Kidney tubule cell (primary cell): ENCODE measurements at regions not wholly inside any gene's neighbourhood (a gene's known extent, or its start where the extent isn't known, plus 50 kb on each side); places are given as distances from the start of the nearest gene placed in this dataset.

Source experiments
- DNase-seq: peaks from one replicate; pipeline ENCODE4 v3.0.0-alpha.2; 2018; ENCODE audit warnings: low spot score

GRCh38 chr21:14613486-14614224 lies 67.5 kb upstream of the SAMSN1 start:
- DNase-seq = no peak

- peak; percentile 63 for DNase-seq
Measured at GRCh38 chr21:14610119-14610518, 64.0 kb upstream of the SAMSN1 start.

DNA sequence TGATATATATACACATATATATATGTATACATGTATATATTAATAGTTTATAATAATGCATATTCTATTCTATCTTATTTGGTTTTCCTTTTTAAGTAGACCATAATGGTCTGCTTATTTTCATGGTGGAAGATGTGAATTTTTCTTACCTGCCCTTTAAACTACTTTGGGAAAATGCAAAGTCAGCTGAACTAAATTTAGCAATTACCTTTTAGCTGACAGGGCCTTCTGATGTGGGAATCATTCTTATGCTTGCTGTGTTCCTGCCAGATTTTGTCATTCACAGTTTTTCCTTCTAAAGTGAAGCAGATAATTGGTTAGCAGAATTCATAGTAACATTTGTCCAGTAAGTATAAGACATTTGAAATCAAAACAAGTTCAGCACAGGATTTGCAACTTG lies 63.2 kb upstream of the SAMSN1 start:
- DNase-seq = no peak

DNA sequence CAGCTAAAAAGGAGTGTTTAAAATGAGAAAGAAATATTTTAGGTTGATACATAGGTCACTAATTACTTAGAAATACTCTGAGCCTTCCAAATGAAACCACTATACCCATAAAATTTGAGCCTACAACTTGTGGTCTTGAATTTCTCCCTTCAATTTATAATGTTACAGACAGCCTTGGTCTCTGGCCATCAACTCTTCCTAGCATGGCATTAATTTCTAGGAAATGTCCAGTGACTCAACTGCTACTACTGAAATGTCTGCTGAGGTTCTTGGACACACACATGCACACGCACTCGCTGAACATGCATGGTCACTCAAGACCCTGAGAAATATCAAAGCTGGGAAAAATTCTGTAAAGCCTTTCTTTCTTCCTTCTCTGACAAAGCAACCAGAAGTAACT lies 61.1 kb upstream of the SAMSN1 start:
- no peak for DNase-seq

DNA sequence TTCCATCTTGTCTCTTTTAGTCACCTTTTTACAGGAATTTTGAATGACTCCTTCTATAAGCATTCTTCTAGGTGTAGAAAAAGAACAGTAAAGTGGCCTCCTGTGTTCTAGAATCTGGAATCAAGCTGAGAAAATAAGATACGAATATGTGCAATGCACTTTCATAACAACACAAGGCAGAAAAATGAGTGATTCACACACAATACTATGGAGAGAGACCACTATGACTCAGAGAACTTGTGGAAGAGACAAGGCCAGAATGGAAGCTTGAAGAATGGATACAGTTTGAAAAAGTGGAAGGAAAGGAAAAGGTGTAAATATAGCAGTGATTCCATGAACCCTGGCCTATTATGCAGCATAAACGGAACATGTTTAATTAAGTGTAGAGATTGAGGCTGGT lies 57.1 kb upstream of the SAMSN1 start:
- peak; percentile 49 for DNase-seq

GRCh38 chr21:14602382-14602958 lies 56.4 kb upstream of the SAMSN1 start:
- no peak for DNase-seq

DNA sequence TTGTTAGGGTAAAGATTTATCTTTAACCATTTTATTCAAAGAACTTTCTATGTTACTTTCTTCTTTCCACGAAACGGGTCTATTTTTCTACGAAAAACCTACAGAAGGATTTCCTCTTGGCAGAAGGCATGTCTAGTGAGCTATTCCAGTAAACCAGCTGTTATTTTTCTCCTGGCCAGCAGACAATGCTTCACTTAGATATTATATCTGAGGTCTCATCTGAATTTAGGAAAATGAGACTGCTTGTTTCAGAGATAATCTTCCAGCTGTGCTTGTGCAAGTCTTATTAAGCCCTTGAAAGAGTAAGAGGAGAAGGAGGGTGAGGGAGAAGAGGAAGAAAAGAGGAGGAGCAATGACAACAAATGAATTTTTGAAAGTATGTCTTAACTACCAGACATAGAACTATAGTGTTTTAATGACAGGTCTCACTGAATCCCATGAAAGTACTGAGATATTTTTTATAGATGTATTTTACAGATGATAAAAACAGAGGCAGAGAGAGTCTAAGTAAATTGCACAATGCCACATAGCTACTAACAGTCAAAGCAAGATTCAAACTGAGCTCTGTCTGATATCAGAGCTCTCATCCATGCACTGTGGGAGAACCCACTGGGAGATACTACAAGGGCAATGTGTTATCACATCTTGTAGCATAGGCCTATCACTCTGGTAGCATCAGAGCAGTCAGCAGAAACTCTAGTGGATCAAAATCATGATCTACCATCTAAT lies 54.6 kb upstream of the SAMSN1 start:
- no peak for DNase-seq

- DNase-seq = no peak
Measured at GRCh38 chr21:14598065-14598464, 52.0 kb upstream of the SAMSN1 start.
